Pancreas (tissue), 10 donors: ENCODE measurements at regions not wholly inside any gene's neighbourhood (a gene's known extent, or its start where the extent isn't known, plus 50 kb on each side); places are given as distances from the start of the nearest gene placed in this dataset.
A peak's percentile ranks its signal among the peaks of the same experiment; 100 is the strongest.

ENCODE experiments used
- ATAC-seq, 4 donors: fragments of 200-7000 bp; cut with Tn5 transposase; one replicate each; pipeline versions ENCODE4 v1.8.0 to v1.9.1; 2020; ENCODE audit warnings: mild to moderate bottlenecking in 4 of 4, moderate library complexity in 4 of 4
- DNase-seq, 6 donors: peaks; one replicate each; pipeline ENCODE4 v3.0.0-alpha.2; 2020
- FAIRE-seq: peaks from 2 replicates; lab custom pipeline; 2012; peaks lifted over from hg19 to GRCh38; lab: Jason Lieb, UNC
- H3K27ac ChIP-seq, 4 donors: fragments of 200-600 bp; sonication (generic); 1 replicate in 3 of 4; 2 replicates in 1 of 4; pipeline versions ENCODE4 v1.5.0 to v1.8.0; 2020
- H3K27me3 ChIP-seq, 4 donors: fragments of 200-600 bp; one replicate each; pipeline ENCODE4 v1.8.0; 2021
- H3K36me3 ChIP-seq, 3 donors: fragments of 200-600 bp; sonication (generic) in 1 of 3; one replicate each; pipeline versions ENCODE4 v1.5.0 to v1.8.0; 2020 to 2021
- H3K4me1 ChIP-seq, 3 donors: fragments of 200-600 bp; one replicate each; pipeline ENCODE4 v1.8.0; 2021
- H3K4me3 ChIP-seq, 4 donors: fragments of 200-600 bp; sonication (generic) in 2 of 4; one replicate each; pipeline versions ENCODE4 v1.5.0 to v1.8.0; 2020 to 2021
- H3K9me3 ChIP-seq, 4 donors: fragments of 200-600 bp; one replicate each; pipeline ENCODE4 v1.8.0; 2021
- CTCF ChIP-seq, 4 donors: fragments of 200-600 bp; sonication (generic) in 3 of 4; IDR thresholded peaks; one replicate each; pipeline versions ENCODE4 v1.5.0 to v1.8.0; 2021; ENCODE audit warnings: antibody characterized with exemption in 4 of 4
- WGBS, 2 donors: extraction: QIAGEN DNeasy Blood & Tissue Kit; methylation state at CpG; one replicate each; pipeline ENCODE4 v1.1.7; 2013; 5-methylcytosine and 5-hydroxymethylcytosine counted together
- intact Hi-C, 3 donors: fragments of 100-400 bp; cut with DNase I; formaldehyde crosslinking; loops; one replicate each; pipeline versions ENCODE4 v1.11.1 to v1.14.2; 2022
- donor health status: healthy with polysubstance abuse.
- donor health status: DM: no; HTN: no; CAD: no; lungs with moderate emphysema.
- donor health status: DM: no; HTN: no; CAD: no.
- donor health status: control.
- donor health status: control.
- donor health status: Bipolar disorder and iron deficiency.
- donor health status: DM: yes; HTN: yes; CAD: no.
- donor health status: DM: no; HTN: no; CAD: no.
- donor health status: DM: no; HTN: no; CAD: no.
- donor health status: DM: yes; HTN: yes; CAD: no.

GRCh38 chr3:188025555-188025954 lies 128.4 kb upstream of the LPP start:
- no peak for TF ChIP-seq CTCF (IDR thresholded peaks at IDR 0.05)
- peak overlapping the region in 1 of 4 donors; percentile 26 for H3K27ac ChIP-seq
- ATAC-seq: no peak
- no peak for FAIRE-seq
- WGBS, 2 donors: 66 to 68% methylated on average over 6 of the region's 6 CpGs
- no peak overlapping the region for H3K4me3 ChIP-seq
- H3K27me3 ChIP-seq: no peaks in the 10 kb centered on the region
- H3K4me1 ChIP-seq: peaks cover 7 to 17% (median 10%) of the 10 kb centered on the region in 3 donors
- intact Hi-C loops: no loop called here
- H3K36me3 ChIP-seq: no peaks in the 10 kb centered on the region
- no peaks in the 10 kb centered on the region for H3K9me3 ChIP-seq
- no peak for DNase-seq

DNA sequence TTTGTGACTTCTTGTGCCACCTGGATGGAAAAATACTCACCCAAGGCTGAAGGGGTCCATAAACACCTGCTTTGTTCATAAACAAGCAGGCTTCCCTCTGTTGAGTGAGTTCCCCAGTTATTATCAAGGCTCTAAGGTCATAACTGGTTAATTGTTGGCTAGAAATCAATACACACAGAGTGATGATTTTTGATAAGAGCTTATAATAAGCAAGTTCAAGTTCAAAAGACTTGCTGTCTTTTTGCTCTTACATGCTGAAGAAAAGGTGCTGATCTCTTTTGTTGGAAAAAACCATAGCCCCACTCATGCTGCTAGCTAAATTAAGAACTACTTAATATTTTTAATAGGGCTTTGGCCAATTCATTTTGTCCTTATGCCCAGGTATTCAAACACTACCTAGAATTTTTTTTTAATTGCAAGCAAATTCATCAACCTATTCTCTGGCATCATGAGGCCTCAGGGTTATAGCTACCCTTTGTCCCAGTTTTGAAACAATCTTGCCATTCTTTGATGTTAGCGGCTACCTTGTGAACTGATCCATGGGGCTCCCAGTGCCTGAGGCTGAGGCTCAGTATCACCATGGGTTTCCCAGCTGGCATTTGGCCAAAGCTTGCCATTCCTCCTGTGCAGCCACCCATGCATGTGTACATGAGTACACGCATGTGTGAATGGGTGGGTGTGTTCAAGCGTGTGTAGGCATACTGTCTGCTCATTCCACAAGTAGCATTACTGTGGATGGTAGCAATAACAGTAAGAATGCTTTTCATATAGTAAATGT lies 127.6 kb upstream of the LPP start:
- Histone ChIP-seq H3K27me3 (no peaks in the 10 kb centered on the region), H3K36me3 (no peaks in the 10 kb centered on the region), H3K27ac (peak overlapping the region in 1 of 4 donors; percentile 26), H3K4me3 (no peak overlapping the region), H3K9me3 (no peaks in the 10 kb centered on the region), H3K4me1 (peaks cover 7 to 17% (median 10%) of the 10 kb centered on the region in 3 donors)
- no peak for FAIRE-seq
- WGBS, 2 donors: 61% methylated on average over 3 of the region's 3 CpGs
- intact Hi-C loops: no loop called here
- peak in 3 of 6 donors; percentile 23 to 59 (median 48) for DNase-seq
- peak; percentile 36 to 86 (median 80) for ATAC-seq
- TF ChIP-seq CTCF (IDR thresholded peaks at IDR 0.05): no peak

GRCh38 chr3:188031121-188031520 lies 122.8 kb upstream of the LPP start:
- Histone ChIP-seq H3K4me3 (no peak overlapping the region), H3K27me3 (no peaks in the 10 kb centered on the region), H3K27ac (no peak overlapping the region), H3K9me3 (no peaks in the 10 kb centered on the region), H3K36me3 (no peaks in the 10 kb centered on the region), H3K4me1 (peaks cover 3 to 14% (median 8%) of the 10 kb centered on the region in 3 donors)
- FAIRE-seq: no peak
- no peak for ATAC-seq
- 77 to 88% methylated on average over 2 of the region's 2 CpGs for WGBS, 2 donors
- intact Hi-C loops: loop anchor here in 1 of 3 donors (10.0 kb wide), 1 partner anchor 914 kb away; no protein-coding TSS in a partner anchor
- DNase-seq: no peak
- no peak for TF ChIP-seq CTCF (IDR thresholded peaks at IDR 0.05)

GRCh38 chr3:188034989-188035388 lies 119.0 kb upstream of the LPP start:
- Histone ChIP-seq H3K27me3 (no peaks in the 10 kb centered on the region), H3K9me3 (no peaks in the 10 kb centered on the region), H3K27ac (no peak overlapping the region), H3K4me3 (no peak overlapping the region), H3K36me3 (no peaks in the 10 kb centered on the region), H3K4me1 (peaks cover 0 to 18% (median 10%) of the 10 kb centered on the region in 3 donors)
- intact Hi-C loops: loop anchor here in 1 of 3 donors (10.0 kb wide), 1 partner anchor 910 kb away; no protein-coding TSS in a partner anchor
- WGBS, 2 donors: 76 to 80% methylated on average over 3 of the region's 3 CpGs
- DNase-seq: no peak
- no peak for FAIRE-seq
- TF ChIP-seq CTCF (IDR thresholded peaks at IDR 0.05): no peak
- no peak for ATAC-seq
